Left lung (tissue), 4 donors: ENCODE measurements at regions not wholly inside any gene's neighbourhood (a gene's known extent, or its start where the extent isn't known, plus 50 kb on each side); places are given as distances from the start of the nearest gene placed in this dataset.
A peak's percentile ranks its signal among the peaks of the same experiment; 100 is the strongest.

Source experiments
- ATAC-seq: fragments of 200-7000 bp; cut with Tn5 transposase; one replicate; pipeline ENCODE4 v1.9.1; 2020; ENCODE audit warnings: moderate library complexity
- DNase-seq, 4 donors: peaks; one replicate each; pipeline ENCODE4 v3.0.0-alpha.2; 2013 to 2020
- H3K27ac ChIP-seq, 2 donors: fragments of 200-600 bp; sonication (generic) in 1 of 2; one replicate each; pipeline versions ENCODE4 v1.5.0 to v1.8.0; 2020 to 2021
- H3K27me3 ChIP-seq, 2 donors: fragments of 200-600 bp; sonication (generic) in 1 of 2; one replicate each; pipeline versions ENCODE4 v1.5.0 to v1.8.0; 2020 to 2021
- H3K36me3 ChIP-seq, 2 donors: fragments of 200-600 bp; sonication (generic) in 1 of 2; one replicate each; pipeline versions ENCODE4 v1.5.0 to v1.8.0; 2020 to 2021
- H3K4me1 ChIP-seq, 2 donors: fragments of 200-600 bp; one replicate each; pipeline ENCODE4 v1.8.0; 2021
- H3K4me3 ChIP-seq, 2 donors: fragments of 200-600 bp; sonication (generic) in 1 of 2; one replicate each; pipeline versions ENCODE4 v1.5.0 to v1.8.0; 2020 to 2021; ENCODE audit warnings: mild to moderate bottlenecking in 1 of 2
- H3K9me3 ChIP-seq, 2 donors: fragments of 200-600 bp; sonication (generic) in 1 of 2; one replicate each; pipeline versions ENCODE4 v1.5.0 to v1.8.0; 2020 to 2021
- CTCF ChIP-seq, 2 donors: fragments of 200-600 bp; sonication (generic) in 1 of 2; IDR thresholded peaks; one replicate each; pipeline versions ENCODE4 v1.5.0 to v1.8.0; 2021; ENCODE audit warnings: antibody characterized with exemption in 2 of 2
- intact Hi-C, 2 donors: fragments of 100-400 bp; cut with DNase I; formaldehyde crosslinking; loops; one replicate each; pipeline versions ENCODE4 v1.11.2 to v1.14.2; 2022
- donor health status: DM: no; HTN: yes; CAD: no.
- donor health status: DM: no; HTN: no; CAD: no.

GRCh38 chr21:15442743-15443469, 286.9 kb upstream of the USP25 start:
- Histone ChIP-seq H3K36me3 (no peaks in the 10 kb centered on the region), H3K9me3 (no peaks in the 10 kb centered on the region), H3K4me1 (peaks cover 0 to 6% of the 10 kb centered on the region in 2 donors), H3K4me3 (no peak overlapping the region), H3K27ac (no peak overlapping the region), H3K27me3 (no peaks in the 10 kb centered on the region)
- TF ChIP-seq CTCF (IDR thresholded peaks at IDR 0.05): no peak
- DNase-seq (no peak), ATAC-seq (no peak)
- intact Hi-C loops: no loop called here

- intact Hi-C loops: no loop called here
- no peak overlapping the region for H3K27ac ChIP-seq
- DNase-seq: no peak
Measured at GRCh38 chr21:15443740-15444117, 286.1 kb upstream of the USP25 start.

GRCh38 chr21:15444118-15444960, 285.4 kb upstream of the USP25 start:
- intact Hi-C loops: no loop called here
- no peak for ATAC-seq

More at GRCh38 chr21:15443740-15444117, 286.1 kb upstream of the USP25 start:
- H3K4me1 ChIP-seq: peaks cover 0 to 6% of the 10 kb centered on the region in 2 donors
- no peaks in the 10 kb centered on the region for H3K36me3 ChIP-seq
- TF ChIP-seq CTCF (IDR thresholded peaks at IDR 0.05): no peak
- ATAC-seq: no peak
- H3K9me3 ChIP-seq: peaks cover 0 to 3% of the 10 kb centered on the region in 2 donors
- H3K27me3 ChIP-seq: no peaks in the 10 kb centered on the region
- H3K4me3 ChIP-seq: no peak overlapping the region

GRCh38 chr21:15445327-15445726, 284.5 kb upstream of the USP25 start:
- no peak for TF ChIP-seq CTCF (IDR thresholded peaks at IDR 0.05)
- Histone ChIP-seq H3K4me3 (no peak overlapping the region), H3K27ac (no peak overlapping the region), H3K27me3 (no peaks in the 10 kb centered on the region), H3K9me3 (peaks cover 0 to 13% of the 10 kb centered on the region in 2 donors), H3K36me3 (no peaks in the 10 kb centered on the region), H3K4me1 (peaks cover 0 to 6% of the 10 kb centered on the region in 2 donors)
- DNase-seq: no peak
- intact Hi-C loops: no loop called here
- ATAC-seq: peak; percentile 54

More at GRCh38 chr21:15444118-15444960, 285.4 kb upstream of the USP25 start:
- no peak overlapping the region for H3K4me3 ChIP-seq
- no peak for DNase-seq
- H3K27me3 ChIP-seq: no peaks in the 10 kb centered on the region
- peaks cover 0 to 6% of the 10 kb centered on the region in 2 donors for H3K4me1 ChIP-seq
- no peak overlapping the region for H3K27ac ChIP-seq
- H3K36me3 ChIP-seq: no peaks in the 10 kb centered on the region
- H3K9me3 ChIP-seq: peaks cover 0 to 5% of the 10 kb centered on the region in 2 donors
- TF ChIP-seq CTCF (IDR thresholded peaks at IDR 0.05): no peak

- H3K36me3 ChIP-seq: no peaks in the 10 kb centered on the region
- TF ChIP-seq CTCF (IDR thresholded peaks at IDR 0.05): no peak
- H3K9me3 ChIP-seq: peaks cover 0 to 17% of the 10 kb centered on the region in 2 donors
- H3K27ac ChIP-seq: no peak overlapping the region
- no peak overlapping the region for H3K4me3 ChIP-seq
- H3K27me3 ChIP-seq: no peaks in the 10 kb centered on the region
- peak; percentile 16 for ATAC-seq
- DNase-seq: peak in 1 of 4 donors; percentile 22
- H3K4me1 ChIP-seq: peaks cover 0 to 6% of the 10 kb centered on the region in 2 donors
- intact Hi-C loops: no loop called here
Measured at GRCh38 chr21:15446223-15446622, 283.6 kb upstream of the USP25 start.
